Panc1 (cell line): ENCODE measurements at regions not wholly inside any gene's neighbourhood (a gene's known extent, or its start where the extent isn't known, plus 50 kb on each side); places are given as distances from the start of the nearest gene placed in this dataset.

Experiments used
- ATAC-seq: fragments of 200-7000 bp; cut with Tn5 transposase; 2 replicates; pipeline ENCODE4 v1.9.1; 2020; ENCODE audit warnings: mild to moderate bottlenecking, moderate library complexity
- BruUV-seq: library from RNA; stranded (reverse); fragments of 400-500 nt; replicated peaks from 2 replicates; lab custom pipeline; 2021; lab: Mats Ljungman, UMichigan
- CTCF ChIA-PET: fragments of 300-600 bp; sonication (Branson Sonifier 250); formaldehyde crosslinking; loops from one replicate; lab custom pipeline; 2022; ENCODE audit warnings: antibody characterized with exemption; lab: Charles Lee
- POLR2A ChIA-PET: fragments of 300-600 bp; sonication (Branson Sonifier 250); formaldehyde crosslinking; loops from one replicate; lab custom pipeline; 2022; ENCODE audit warnings: antibody characterized with exemption; lab: Charles Lee
- DNase-seq: peaks from one replicate; pipeline ENCODE4 v3.0.0-alpha.2; 2010; ENCODE audit warnings: low read depth, low spot score
- H3K27ac ChIP-seq: 2 replicates; pipeline ENCODE4 v1.5.1; 2011; ENCODE audit warnings: mild to moderate bottlenecking, low read length, inconsistent platforms
- H3K27me3 ChIP-seq: fragments of 200-500 bp; sonication (Bioruptor generic); 2 replicates; pipeline ENCODE4 v1.6.0; 2014; ENCODE audit warnings: low read length, inconsistent platforms; ENCODE audit not compliant: control insufficient read depth, insufficient read depth
- H3K36me3 ChIP-seq: fragments of 200-500 bp; sonication (Bioruptor generic); 2 replicates; pipeline ENCODE4 v1.5.1; 2014; ENCODE audit warnings: inconsistent platforms, mild to moderate bottlenecking, low read length, moderate library complexity; ENCODE audit not compliant: control insufficient read depth, insufficient read depth
- H3K4me1 ChIP-seq: 2 replicates; pipeline ENCODE4 v1.5.1; 2011; ENCODE audit warnings: inconsistent platforms, mild to moderate bottlenecking, low read length, moderate library complexity; ENCODE audit not compliant: control insufficient read depth, insufficient read depth
- H3K4me3 ChIP-seq, 2 experiments: 2 replicates each; pipeline ENCODE4 v1.5.1; 2011 to 2012; ENCODE audit warnings: low read depth in 2 of 2, low read length in 2 of 2, mild to moderate bottlenecking in 2 of 2, inconsistent platforms in 1 of 2, moderate library complexity in 1 of 2
- H3K9me3 ChIP-seq: fragments of 200-500 bp; sonication (Bioruptor generic); 2 replicates; pipeline ENCODE4 v1.5.1; 2014; ENCODE audit warnings: low read depth, mild to moderate bottlenecking, inconsistent platforms, low read length, moderate library complexity; ENCODE audit not compliant: control insufficient read depth, insufficient read depth
- CTCF ChIP-seq: fragments of 450-650 bp; IDR thresholded peaks from 2 replicates; pipeline ENCODE4 v1.5.1; 2017; ENCODE audit warnings: mild to moderate bottlenecking
- POLR2AphosphoS5 ChIP-seq: IDR thresholded peaks from 2 replicates; pipeline ENCODE4 v1.6.1; 2012; ENCODE audit warnings: mild to moderate bottlenecking, low read depth, low read length, moderate library complexity
- REST ChIP-seq, 2 experiments: IDR thresholded peaks; 2 replicates each; pipeline ENCODE4 v1.6.1; 2011 to 2012; ENCODE audit warnings: low read depth in 2 of 2, control low read depth in 1 of 2, low read length in 1 of 2, mild to moderate bottlenecking in 1 of 2, moderate library complexity in 1 of 2; ENCODE audit not compliant: insufficient read depth in 1 of 2
- SIN3A ChIP-seq: IDR thresholded peaks from 2 replicates; pipeline ENCODE4 v1.6.1; 2012; ENCODE audit warnings: low read depth, mild to moderate bottlenecking, low read length, moderate library complexity, borderline replicate concordance; ENCODE audit not compliant: insufficient read depth
- TCF7L2 ChIP-seq: IDR thresholded peaks from 2 replicates; pipeline ENCODE4 v1.6.1; 2011; ENCODE audit warnings: mild to moderate bottlenecking, low read depth, low read length, inconsistent platforms
- in situ Hi-C: cut with HindIII; loops from 2 replicates; pipeline ENCODE4 v1.10.0; 2016; ENCODE audit warnings: low sequenced_read_pairs, low pct_unique_long_range_greater_than_20kb
- intact Hi-C: fragments of 100-400 bp; cut with micrococcal nuclease; formaldehyde crosslinking; loops from one replicate; pipeline ENCODE4 v1.10.0; 2022; ENCODE audit not compliant: unreplicated experiment

GRCh38 chr10:85177767-85178166, 849.4 kb downstream of the CCSER2 start:
- POLR2A ChIA-PET, result no interaction called here
- no TSS peak for BruUV-seq

GRCh38 chr10:85187047-85187446, 858.7 kb downstream of the CCSER2 start:
- no peaks in the 10 kb centered on the region for H3K4me1 ChIP-seq
- H3K9me3 ChIP-seq, result no peaks in the 10 kb centered on the region
- no peak overlapping the region for H3K27ac ChIP-seq
- intact Hi-C loops (no loop called here), in situ Hi-C loops (no loop called here)
- H3K27me3 ChIP-seq, result no peaks in the 10 kb centered on the region
- no peaks in the 10 kb centered on the region for H3K36me3 ChIP-seq
- POLR2A ChIA-PET, result no interaction called here
- ATAC-seq (no peak), DNase-seq (no peak)
- BruUV-seq, result no TSS peak
- CTCF ChIA-PET, result no interaction called here
- no peak overlapping the region for H3K4me3 ChIP-seq
- no peak for TF ChIP-seq TCF7L2
- no peak for TF ChIP-seq POLR2AphosphoS5
- no peak for TF ChIP-seq CTCF
- no peak for TF ChIP-seq REST (IDR thresholded peaks at IDR 0.05; ENCODE audit: insufficient read depth in 1 of 2, low read depth in 2 of 2, low read length in 1 of 2)
- TF ChIP-seq SIN3A, result no peak

More at GRCh38 chr10:85177767-85178166, 849.4 kb downstream of the CCSER2 start:
- H3K27ac ChIP-seq, result no peak overlapping the region
- no peak for TF ChIP-seq TCF7L2
- no peak for TF ChIP-seq REST (IDR thresholded peaks at IDR 0.05; ENCODE audit: insufficient read depth in 1 of 2, low read depth in 2 of 2, low read length in 1 of 2)
- TF ChIP-seq SIN3A, result no peak
- no peak for TF ChIP-seq CTCF
- no peak for TF ChIP-seq POLR2AphosphoS5
- no peaks in the 10 kb centered on the region for H3K9me3 ChIP-seq
- no peaks in the 10 kb centered on the region for H3K36me3 ChIP-seq
- no peak overlapping the region for H3K4me3 ChIP-seq
- no peaks in the 10 kb centered on the region for H3K4me1 ChIP-seq
- no peaks in the 10 kb centered on the region for H3K27me3 ChIP-seq
- intact Hi-C loops, result no loop called here
- ATAC-seq (no peak), DNase-seq (no peak)
- in situ Hi-C loops, result no loop called here
- CTCF ChIA-PET, result no interaction called here
